ENCODE measurements at regions not wholly inside any gene's neighbourhood (a gene's known extent, or its start where the extent isn't known, plus 50 kb on each side); places are given as distances from the start of the nearest gene placed in this dataset.

DNA sequence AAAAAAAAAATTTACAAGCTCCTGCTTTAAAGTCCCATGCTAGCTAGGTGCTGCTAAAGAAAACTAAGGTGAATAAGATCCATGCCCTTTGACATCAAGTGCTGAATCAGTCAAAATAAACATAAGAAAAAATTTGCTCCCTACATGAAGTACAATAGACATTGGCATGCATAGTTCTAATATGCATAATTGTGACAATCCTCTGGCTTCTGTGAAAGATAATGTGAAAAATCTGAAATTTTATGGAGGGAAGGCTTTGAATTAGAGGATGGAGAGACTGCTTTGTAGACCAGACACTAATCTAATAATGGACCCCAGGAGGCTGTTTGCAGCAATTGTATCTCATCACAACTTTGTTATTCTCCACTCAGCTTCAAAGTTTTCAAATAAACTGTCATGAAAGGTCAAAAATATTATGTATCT is 127.9 kb upstream of the CDK1 start:
- Histone ChIP-seq H3K9ac (ENCODE audit: low read depth in 1 of 3, low read length in 3 of 3) (no peak overlapping the region), H3K4me1 (ENCODE audit: control insufficient read depth in 3 of 3, insufficient read depth in 3 of 3, low read length in 3 of 3) (no peaks in the 10 kb centered on the region), H3K9me3 (ENCODE audit: control insufficient read depth in 3 of 3, low read length in 3 of 3) (no peaks in the 10 kb centered on the region), H3K4me3 (ENCODE audit: low read length in 3 of 3) (no peak overlapping the region), H3K27ac (ENCODE audit: low read depth, low read length) (no peak overlapping the region), H3K27me3 (ENCODE audit: control insufficient read depth in 3 of 3, insufficient read depth in 3 of 3, low read length in 3 of 3) (no peaks in the 10 kb centered on the region), H3K36me3 (ENCODE audit: control insufficient read depth in 3 of 3, insufficient read depth in 3 of 3, low read length in 3 of 3) (no peaks in the 10 kb centered on the region)

DNA sequence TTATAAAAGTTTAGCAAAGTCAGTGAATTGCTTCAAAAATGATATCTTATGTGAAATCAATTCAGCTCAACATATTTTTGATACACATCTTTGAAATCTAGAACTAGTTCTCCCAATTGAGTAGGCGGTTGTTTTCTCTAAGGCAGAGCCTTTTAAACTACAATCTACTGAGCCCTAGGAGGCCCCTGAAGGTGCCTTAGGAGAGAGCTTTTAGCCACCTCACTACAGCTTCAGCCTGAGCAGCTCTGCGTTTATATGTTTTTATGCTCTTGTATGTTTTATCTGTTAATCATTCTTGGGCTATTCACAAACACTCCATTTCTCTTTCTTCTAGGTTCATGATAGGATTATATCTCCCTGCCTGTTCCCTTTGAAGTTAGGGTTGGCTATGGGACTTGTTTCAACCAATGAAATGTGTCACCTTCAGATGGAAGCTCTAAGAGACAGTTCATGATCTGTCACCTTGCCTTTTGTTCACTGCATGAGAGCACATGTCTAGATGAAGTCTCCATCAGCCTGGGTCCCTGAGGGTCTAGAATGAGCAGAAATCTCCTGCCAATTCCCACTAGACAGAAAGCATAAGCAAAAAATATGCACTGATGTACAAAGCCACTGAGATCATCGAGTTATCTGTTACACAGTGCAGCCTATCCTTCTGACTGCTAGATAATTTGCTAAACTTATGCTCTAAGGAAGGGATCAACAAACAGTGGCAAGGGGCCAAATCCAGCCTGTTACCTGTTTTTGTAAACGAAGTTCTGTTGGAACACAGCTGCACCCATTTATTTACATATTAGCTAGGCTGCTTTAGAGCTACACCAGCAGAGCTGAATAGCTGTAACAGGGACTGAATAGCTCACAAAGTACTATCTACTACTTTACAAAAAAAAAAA is 128.5 kb upstream of the CDK1 start:
- Histone ChIP-seq H3K27me3 (ENCODE audit: control insufficient read depth in 3 of 3, insufficient read depth in 3 of 3, low read length in 3 of 3) (no peaks in the 10 kb centered on the region), H3K9ac (ENCODE audit: low read depth in 1 of 3, low read length in 3 of 3) (no peak overlapping the region), H3K9me3 (ENCODE audit: control insufficient read depth in 3 of 3, low read length in 3 of 3) (no peaks in the 10 kb centered on the region), H3K27ac (ENCODE audit: low read depth, low read length) (no peak overlapping the region), H3K36me3 (ENCODE audit: control insufficient read depth in 3 of 3, insufficient read depth in 3 of 3, low read length in 3 of 3) (no peaks in the 10 kb centered on the region), H3K4me1 (ENCODE audit: control insufficient read depth in 3 of 3, insufficient read depth in 3 of 3, low read length in 3 of 3) (no peaks in the 10 kb centered on the region), H3K4me3 (ENCODE audit: low read length in 3 of 3) (no peak overlapping the region)

DNA sequence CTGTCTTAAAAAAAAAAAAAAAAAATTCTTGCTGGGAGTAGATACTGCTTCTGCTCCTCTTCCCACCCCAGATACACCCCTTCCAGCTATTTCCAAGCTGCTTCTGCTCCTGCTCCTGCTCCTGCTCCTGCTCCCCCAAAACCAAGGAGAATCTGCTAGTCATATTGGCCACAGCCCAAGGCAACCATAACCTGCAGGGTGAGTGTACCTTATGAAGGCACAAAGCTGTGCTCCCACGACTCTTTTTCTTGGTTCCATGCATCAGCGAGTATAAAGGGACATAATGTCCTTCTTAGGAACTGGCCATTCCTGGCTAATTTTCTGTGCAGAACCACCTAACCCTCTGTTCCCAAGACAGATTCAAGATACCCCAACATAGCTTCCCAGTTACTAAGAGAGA is 129.5 kb upstream of the CDK1 start:
- H3K27ac ChIP-seq (ENCODE audit: low read depth, low read length), result no peak overlapping the region
- H3K9me3 ChIP-seq (ENCODE audit: control insufficient read depth in 3 of 3, low read length in 3 of 3), result no peaks in the 10 kb centered on the region
- no peak overlapping the region for H3K4me3 ChIP-seq (ENCODE audit: low read length in 3 of 3)
- H3K27me3 ChIP-seq (ENCODE audit: control insufficient read depth in 3 of 3, insufficient read depth in 3 of 3, low read length in 3 of 3), result no peaks in the 10 kb centered on the region
- no peaks in the 10 kb centered on the region for H3K36me3 ChIP-seq (ENCODE audit: control insufficient read depth in 3 of 3, insufficient read depth in 3 of 3, low read length in 3 of 3)
- H3K9ac ChIP-seq (ENCODE audit: low read depth in 1 of 3, low read length in 3 of 3), result no peak overlapping the region
- no peaks in the 10 kb centered on the region for H3K4me1 ChIP-seq (ENCODE audit: control insufficient read depth in 3 of 3, insufficient read depth in 3 of 3, low read length in 3 of 3)

DNA sequence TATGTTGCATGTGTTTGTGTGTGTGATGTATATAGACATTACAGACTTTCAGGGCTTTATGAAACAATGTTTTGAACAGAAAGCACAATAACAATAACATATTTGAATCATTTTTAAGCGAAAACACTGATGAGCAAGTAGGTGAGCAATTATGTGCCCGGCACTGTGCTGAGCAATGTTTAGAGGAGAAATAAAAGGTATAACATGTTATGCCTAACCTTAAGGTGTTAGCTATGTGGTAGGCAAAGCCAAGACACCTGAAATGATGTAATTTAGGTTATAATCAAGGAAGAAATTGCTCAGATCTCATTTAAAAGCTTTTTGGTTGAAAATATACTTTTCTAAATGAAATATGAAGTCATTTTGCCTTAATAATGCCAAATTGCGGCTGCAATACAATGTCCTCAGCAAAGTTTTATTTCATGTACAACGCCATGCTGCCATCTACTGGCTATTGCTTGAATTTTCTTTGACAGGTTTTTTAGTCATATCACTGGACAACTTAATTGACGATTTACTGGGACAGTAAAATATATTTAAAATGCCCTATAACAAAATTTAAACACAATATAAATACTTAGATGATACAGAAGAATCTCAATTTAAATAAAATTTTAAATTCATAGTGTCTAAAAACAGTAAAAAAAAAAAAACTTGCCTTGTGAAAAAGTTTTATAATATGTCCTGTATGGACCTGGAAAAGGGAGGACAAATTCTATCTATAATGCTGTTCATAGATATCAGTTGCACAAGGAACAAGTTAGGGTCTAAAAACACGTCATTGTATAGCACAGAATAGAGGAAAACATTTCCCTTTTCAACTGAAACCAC is 131.1 kb upstream of the CDK1 start:
- no peaks in the 10 kb centered on the region for H3K9me3 ChIP-seq (ENCODE audit: control insufficient read depth in 3 of 3, low read length in 3 of 3)
- no peak overlapping the region for H3K9ac ChIP-seq (ENCODE audit: low read depth in 1 of 3, low read length in 3 of 3)
- H3K27ac ChIP-seq (ENCODE audit: low read depth, low read length), result no peak overlapping the region
- H3K4me1 ChIP-seq (ENCODE audit: control insufficient read depth in 3 of 3, insufficient read depth in 3 of 3, low read length in 3 of 3), result no peaks in the 10 kb centered on the region
- H3K27me3 ChIP-seq (ENCODE audit: control insufficient read depth in 3 of 3, insufficient read depth in 3 of 3, low read length in 3 of 3), result no peaks in the 10 kb centered on the region
- H3K36me3 ChIP-seq (ENCODE audit: control insufficient read depth in 3 of 3, insufficient read depth in 3 of 3, low read length in 3 of 3), result no peaks in the 10 kb centered on the region
- H3K4me3 ChIP-seq (ENCODE audit: low read length in 3 of 3), result no peak overlapping the region

DNA sequence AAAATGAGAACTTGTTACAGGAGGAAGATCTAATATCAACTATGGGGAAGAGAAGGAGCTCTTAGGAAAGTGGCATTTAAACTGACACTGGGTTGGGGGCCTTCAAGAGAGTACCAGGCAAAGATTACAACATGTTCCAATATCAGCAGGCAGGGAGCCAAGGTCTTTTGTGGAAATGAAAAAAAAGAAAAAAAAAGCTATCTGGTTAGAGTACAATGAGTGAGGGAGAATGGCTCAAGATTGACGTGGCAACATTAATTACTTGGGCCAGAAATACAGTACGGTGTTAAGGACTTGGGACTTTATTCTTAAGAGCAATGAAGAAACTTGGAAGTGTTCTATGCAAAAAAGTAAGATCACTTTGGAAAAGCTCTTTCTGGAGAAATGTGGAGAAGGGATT is 132.3 kb upstream of the CDK1 start:
- Histone ChIP-seq H3K4me3 (ENCODE audit: low read length in 3 of 3) (no peak overlapping the region), H3K9ac (ENCODE audit: low read depth in 1 of 3, low read length in 3 of 3) (no peak overlapping the region), H3K27me3 (ENCODE audit: control insufficient read depth in 3 of 3, insufficient read depth in 3 of 3, low read length in 3 of 3) (no peaks in the 10 kb centered on the region), H3K27ac (ENCODE audit: low read depth, low read length) (no peak overlapping the region), H3K4me1 (ENCODE audit: control insufficient read depth in 3 of 3, insufficient read depth in 3 of 3, low read length in 3 of 3) (no peaks in the 10 kb centered on the region), H3K9me3 (ENCODE audit: control insufficient read depth in 3 of 3, low read length in 3 of 3) (no peaks in the 10 kb centered on the region), H3K36me3 (ENCODE audit: control insufficient read depth in 3 of 3, insufficient read depth in 3 of 3, low read length in 3 of 3) (no peaks in the 10 kb centered on the region)

DNA sequence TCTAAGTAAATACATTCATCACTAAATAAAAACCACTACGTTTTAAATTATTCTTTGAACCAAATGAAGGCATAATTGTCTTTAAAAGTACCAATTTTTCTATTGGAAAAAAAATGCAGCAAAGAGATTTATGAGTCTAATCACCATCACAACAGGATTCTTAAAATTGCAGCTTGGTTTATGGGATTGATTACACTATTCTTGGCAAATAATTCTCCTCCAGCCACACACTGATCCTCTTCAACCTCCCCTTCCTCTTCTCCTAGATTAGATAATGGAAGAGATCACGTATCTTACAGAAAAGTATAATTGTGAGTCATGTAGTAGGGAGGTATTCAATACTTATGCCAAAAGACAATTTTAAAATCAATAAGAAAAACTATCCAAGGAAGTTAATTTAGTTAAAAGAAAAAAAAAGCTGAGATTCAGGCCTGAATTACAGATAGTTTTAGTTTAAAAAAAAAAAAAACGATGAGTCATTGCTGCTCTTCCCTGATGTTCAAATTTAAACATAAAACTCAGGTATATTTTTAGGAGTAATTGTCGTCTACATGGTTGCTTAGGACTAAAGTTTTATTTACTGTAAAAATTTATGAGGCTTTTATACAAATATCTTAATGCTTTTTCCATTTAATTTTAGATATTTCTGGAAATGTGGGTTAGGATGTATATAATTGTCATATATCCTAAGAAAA is 133.7 kb upstream of the CDK1 start:
- Histone ChIP-seq H3K27me3 (ENCODE audit: control insufficient read depth in 3 of 3, insufficient read depth in 3 of 3, low read length in 3 of 3) (no peaks in the 10 kb centered on the region), H3K9ac (ENCODE audit: low read depth in 1 of 3, low read length in 3 of 3) (no peak overlapping the region), H3K4me1 (ENCODE audit: control insufficient read depth in 3 of 3, insufficient read depth in 3 of 3, low read length in 3 of 3) (no peaks in the 10 kb centered on the region), H3K27ac (ENCODE audit: low read depth, low read length) (no peak overlapping the region), H3K9me3 (ENCODE audit: control insufficient read depth in 3 of 3, low read length in 3 of 3) (no peaks in the 10 kb centered on the region), H3K36me3 (ENCODE audit: control insufficient read depth in 3 of 3, insufficient read depth in 3 of 3, low read length in 3 of 3) (no peaks in the 10 kb centered on the region), H3K4me3 (ENCODE audit: low read length in 3 of 3) (no peak overlapping the region)

DNA sequence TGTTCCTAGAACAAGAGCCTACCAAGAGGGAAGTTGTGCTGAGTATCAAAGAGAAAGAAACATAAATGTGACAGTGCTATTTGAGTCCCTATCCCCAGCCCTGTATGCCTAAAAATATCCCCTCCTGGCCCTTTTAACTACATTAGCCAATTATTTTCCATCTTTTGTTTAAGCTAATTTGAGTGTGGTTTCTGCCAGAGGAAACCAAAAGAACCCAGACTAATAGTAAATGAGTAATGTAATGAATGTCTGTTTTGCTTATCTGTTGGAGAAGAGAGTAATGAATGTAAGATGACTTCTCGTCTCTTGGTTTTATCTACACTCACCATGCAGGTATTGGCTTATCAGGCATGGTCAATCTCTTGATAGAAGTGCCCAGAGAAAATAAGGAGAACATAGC is 134.4 kb upstream of the CDK1 start:
- Histone ChIP-seq H3K4me1 (ENCODE audit: control insufficient read depth in 3 of 3, insufficient read depth in 3 of 3, low read length in 3 of 3) (no peaks in the 10 kb centered on the region), H3K36me3 (ENCODE audit: control insufficient read depth in 3 of 3, insufficient read depth in 3 of 3, low read length in 3 of 3) (no peaks in the 10 kb centered on the region), H3K9ac (ENCODE audit: low read depth in 1 of 3, low read length in 3 of 3) (no peak overlapping the region), H3K27ac (ENCODE audit: low read depth, low read length) (no peak overlapping the region), H3K4me3 (ENCODE audit: low read length in 3 of 3) (no peak overlapping the region), H3K9me3 (ENCODE audit: control insufficient read depth in 3 of 3, low read length in 3 of 3) (no peaks in the 10 kb centered on the region), H3K27me3 (ENCODE audit: control insufficient read depth in 3 of 3, insufficient read depth in 3 of 3, low read length in 3 of 3) (no peaks in the 10 kb centered on the region)

DNA sequence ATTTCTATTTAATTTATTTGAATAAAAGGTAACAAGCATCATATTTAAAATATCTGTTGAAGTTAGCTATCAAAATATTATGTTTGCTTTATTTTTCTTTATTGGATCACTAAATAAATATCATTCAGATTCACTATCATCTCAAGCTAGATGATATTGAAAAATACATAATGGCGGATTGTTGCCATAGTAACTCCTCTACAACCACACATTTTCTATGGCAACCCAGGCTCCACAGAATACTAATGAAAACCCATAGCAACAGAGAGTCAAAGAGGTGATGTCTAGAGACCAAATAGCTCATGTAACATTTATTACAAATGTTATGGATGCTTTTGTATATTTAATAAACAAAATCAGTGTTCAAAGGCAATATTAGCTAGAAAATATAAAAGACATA is 148.9 kb upstream of the CDK1 start:
- Histone ChIP-seq H3K36me3 (ENCODE audit: control insufficient read depth in 3 of 3, insufficient read depth in 3 of 3, low read length in 3 of 3) (no peaks in the 10 kb centered on the region), H3K9ac (ENCODE audit: low read depth in 1 of 3, low read length in 3 of 3) (no peak overlapping the region), H3K4me1 (ENCODE audit: control insufficient read depth in 3 of 3, insufficient read depth in 3 of 3, low read length in 3 of 3) (no peaks in the 10 kb centered on the region), H3K27me3 (ENCODE audit: control insufficient read depth in 3 of 3, insufficient read depth in 3 of 3, low read length in 3 of 3) (no peaks in the 10 kb centered on the region), H3K9me3 (ENCODE audit: control insufficient read depth in 3 of 3, low read length in 3 of 3) (no peaks in the 10 kb centered on the region), H3K27ac (ENCODE audit: low read depth, low read length) (no peak overlapping the region), H3K4me3 (ENCODE audit: low read length in 3 of 3) (no peak overlapping the region)

DNA sequence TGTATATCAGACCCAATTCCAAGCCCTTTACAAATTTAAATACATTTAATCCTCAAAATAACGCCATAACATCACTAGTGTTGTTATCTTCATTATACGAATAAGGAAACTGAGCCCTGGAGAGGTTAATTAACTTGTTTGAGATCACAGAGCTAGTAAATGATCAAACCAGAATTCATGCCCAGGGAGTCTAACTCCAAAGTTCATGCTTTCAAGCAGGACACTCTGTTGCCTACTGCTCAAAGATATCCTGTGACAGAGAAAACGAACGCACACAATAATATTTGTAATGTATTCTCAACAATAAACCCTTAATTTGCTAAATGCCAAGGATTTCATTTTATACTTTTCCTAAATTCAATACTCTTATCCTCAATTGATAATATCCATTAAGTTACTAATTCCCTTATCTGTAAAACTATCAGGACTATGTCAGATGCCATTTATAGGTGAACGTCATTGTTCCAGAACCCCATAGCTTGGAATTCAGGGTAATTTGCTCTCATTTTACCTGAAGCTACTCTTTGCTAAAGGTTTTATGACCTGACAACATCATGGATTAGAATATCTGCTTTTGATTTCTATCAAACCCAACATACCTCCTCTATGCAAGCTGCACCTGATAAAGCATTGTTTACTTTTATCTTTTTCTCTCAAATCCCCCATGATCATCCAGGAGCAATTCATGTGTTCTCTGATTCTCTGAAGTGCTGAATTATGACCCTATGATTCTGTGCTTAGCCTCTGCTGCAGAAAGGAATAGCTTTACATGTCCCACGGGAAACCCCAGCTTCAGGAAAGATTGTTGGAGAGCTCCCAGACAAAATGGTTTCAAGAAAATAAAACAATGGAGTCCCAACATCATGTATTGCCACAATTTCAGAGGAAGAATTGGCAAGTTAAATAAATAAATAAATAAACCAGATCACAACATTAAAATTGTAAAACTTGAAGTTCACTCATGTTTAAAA is 150.2 kb upstream of the CDK1 start:
- Histone ChIP-seq H3K9ac (ENCODE audit: low read depth in 1 of 3, low read length in 3 of 3) (no peak overlapping the region), H3K27ac (ENCODE audit: low read depth, low read length) (no peak overlapping the region), H3K36me3 (ENCODE audit: control insufficient read depth in 3 of 3, insufficient read depth in 3 of 3, low read length in 3 of 3) (no peaks in the 10 kb centered on the region), H3K4me3 (ENCODE audit: low read length in 3 of 3) (no peak overlapping the region), H3K9me3 (ENCODE audit: control insufficient read depth in 3 of 3, low read length in 3 of 3) (no peaks in the 10 kb centered on the region), H3K4me1 (ENCODE audit: control insufficient read depth in 3 of 3, insufficient read depth in 3 of 3, low read length in 3 of 3) (no peaks in the 10 kb centered on the region), H3K27me3 (ENCODE audit: control insufficient read depth in 3 of 3, insufficient read depth in 3 of 3, low read length in 3 of 3) (no peaks in the 10 kb centered on the region)
